Hepatocyte (in vitro differentiated cells): ENCODE measurements at regions not wholly inside any gene's neighbourhood (a gene's known extent, or its start where the extent isn't known, plus 50 kb on each side); places are given as distances from the start of the nearest gene placed in this dataset.
"Not testable (repeated sequence)": the region's sequence is repeated elsewhere in the genome, so short reads cannot be mapped to it uniquely, and the experiment has no call there.

ENCODE experiments used
- DNase-seq: peaks from one replicate; pipeline ENCODE4 v3.0.0-alpha.2; 2016; ENCODE audit warnings: low spot score
- H2AFZ ChIP-seq: fragments of 200-600 bp; sonication (generic); 2 replicates; pipeline ENCODE4 v1.6.0; 2016; ENCODE audit warnings: antibody characterized with exemption, mild to moderate bottlenecking
- H3K27ac ChIP-seq: fragments of 200-600 bp; sonication (generic); 2 replicates; pipeline ENCODE4 v1.5.1; 2016; ENCODE audit warnings: mild to moderate bottlenecking
- H3K27me3 ChIP-seq: fragments of 200-600 bp; sonication (generic); 2 replicates; pipeline ENCODE4 v1.6.1; 2016
- H3K36me3 ChIP-seq: fragments of 200-600 bp; sonication (generic); replicated peaks from 2 replicates; pipeline ENCODE4 v1.5.1; 2016; ENCODE audit warnings: low read depth; ENCODE audit not compliant: insufficient read depth
- H3K4me1 ChIP-seq: fragments of 200-600 bp; sonication (generic); 2 replicates; pipeline ENCODE4 v1.5.1; 2016; ENCODE audit warnings: mild to moderate bottlenecking, moderate library complexity; ENCODE audit not compliant: insufficient read depth
- H3K4me2 ChIP-seq: fragments of 200-600 bp; sonication (generic); 2 replicates; pipeline ENCODE4 v1.6.0; 2016
- H3K4me3 ChIP-seq: fragments of 200-600 bp; sonication (generic); 2 replicates; pipeline ENCODE4 v1.5.1; 2016; ENCODE audit warnings: mild to moderate bottlenecking
- H3K79me2 ChIP-seq: fragments of 200-600 bp; sonication (generic); 2 replicates; pipeline ENCODE4 v1.6.0; 2017; ENCODE audit warnings: mild to moderate bottlenecking
- H3K9me2 ChIP-seq: fragments of 200-600 bp; sonication (generic); replicated peaks from 2 replicates; pipeline ENCODE4 v1.6.0; 2017; ENCODE audit warnings: mild to moderate bottlenecking; ENCODE audit not compliant: insufficient read depth
- H3K9me3 ChIP-seq: fragments of 200-600 bp; sonication (generic); 2 replicates; pipeline ENCODE4 v1.5.1; 2016; ENCODE audit warnings: low read depth, mild to moderate bottlenecking
- H4K20me1 ChIP-seq: fragments of 200-600 bp; sonication (generic); 2 replicates; pipeline ENCODE4 v1.6.0; 2016; ENCODE audit warnings: mild to moderate bottlenecking; ENCODE audit not compliant: insufficient read depth, poor library complexity, severe bottlenecking
- EZH2 ChIP-seq: fragments of 200-600 bp; sonication (generic); IDR thresholded peaks from 2 replicates; pipeline ENCODE4 v1.6.1; 2016; ENCODE audit warnings: antibody characterized with exemption, mild to moderate bottlenecking, borderline replicate concordance
- EZH2phosphoT487 ChIP-seq: fragments of 200-600 bp; sonication (generic); IDR thresholded peaks from one replicate; pipeline ENCODE4 v1.6.1; 2018; ENCODE audit warnings: antibody characterized with exemption, mild to moderate bottlenecking, low read depth, moderate library complexity; ENCODE audit not compliant: unreplicated experiment, severe bottlenecking
- WGBS: methylation state at CpG from one replicate; pipeline ENCODE4 v1.1.6; 2016; ENCODE audit warnings: low lambda C conversion rate; ENCODE audit errors: missing lambda C conversion rate; 5-methylcytosine and 5-hydroxymethylcytosine counted together
- TF ChIP-seq, protein P1 (sequence below): fragments of 200-600 bp; sonication (generic); IDR thresholded peaks from 2 replicates; pipeline ENCODE4 v1.5.1; 2016; ENCODE audit warnings: antibody characterized with exemption, mild to moderate bottlenecking; ENCODE audit not compliant: poor library complexity

DNA sequence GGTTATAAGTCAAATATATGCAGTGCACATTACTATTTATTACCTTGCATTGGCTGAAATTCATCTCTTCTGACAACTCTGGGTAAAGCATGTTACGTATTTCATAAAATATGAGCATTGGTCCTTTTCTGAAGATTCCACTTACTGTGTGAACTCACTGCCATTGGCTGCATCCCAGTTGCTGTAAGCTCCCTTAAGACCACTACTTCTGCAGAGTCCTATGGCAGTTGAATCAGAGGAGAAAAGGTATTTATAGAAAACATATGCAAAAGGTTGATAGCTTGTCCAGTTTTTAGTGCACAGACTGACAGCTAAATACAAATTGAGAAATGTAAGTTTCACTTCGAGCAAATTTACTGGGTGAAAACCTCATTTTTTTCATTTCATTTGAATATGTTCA, 394.6 kb upstream of the ARRDC3 start:
- Histone ChIP-seq H3K9me3 (no peaks in the 10 kb centered on the region), H3K36me3 (no peaks in the 10 kb centered on the region), H3K27me3 (no peaks in the 10 kb centered on the region), H3K9me2 (no peaks in the 10 kb centered on the region), H3K4me2 (no peak overlapping the region), H2AFZ (no peak overlapping the region), H3K79me2 (no peaks in the 10 kb centered on the region), H4K20me1 (no peaks in the 10 kb centered on the region), H3K4me3 (no peak overlapping the region), H3K27ac (no peak overlapping the region), H3K4me1 (no peaks in the 10 kb centered on the region)
- 75% methylated on average over 2 of the region's 2 CpGs for WGBS
- no peak for TF ChIP-seq EZH2
- DNase-seq, result no peak

DNA sequence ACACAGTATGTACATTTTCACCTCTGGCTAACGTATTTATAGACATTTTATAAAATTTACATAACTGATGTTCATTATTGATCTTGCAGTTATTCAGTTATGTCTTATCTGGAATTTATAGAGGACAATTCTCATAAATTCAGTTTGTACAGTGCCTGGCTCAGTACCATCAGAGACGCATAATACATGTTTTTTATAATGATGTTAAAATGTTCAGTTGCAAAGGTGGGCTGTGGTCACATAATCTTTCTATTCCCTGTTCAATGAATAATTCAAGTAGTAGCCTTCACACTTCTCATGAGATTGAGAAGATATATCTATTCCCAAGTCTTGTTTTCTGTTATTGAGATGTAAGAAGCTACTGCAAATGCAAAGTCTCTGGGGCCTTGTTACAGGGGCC, 393.1 kb upstream of the ARRDC3 start:
- Histone ChIP-seq H3K27me3 (no peaks in the 10 kb centered on the region), H3K4me3 (no peak overlapping the region), H3K4me1 (no peaks in the 10 kb centered on the region), H4K20me1 (no peaks in the 10 kb centered on the region), H2AFZ (no peak overlapping the region), H3K4me2 (no peak overlapping the region), H3K27ac (no peak overlapping the region), H3K36me3 (no peaks in the 10 kb centered on the region), H3K79me2 (no peaks in the 10 kb centered on the region), H3K9me3 (no peaks in the 10 kb centered on the region), H3K9me2 (no peaks in the 10 kb centered on the region)
- TF ChIP-seq EZH2 (no peak), EZH2phosphoT487 (no peak)
- TF ChIP-seq, protein P1, sequence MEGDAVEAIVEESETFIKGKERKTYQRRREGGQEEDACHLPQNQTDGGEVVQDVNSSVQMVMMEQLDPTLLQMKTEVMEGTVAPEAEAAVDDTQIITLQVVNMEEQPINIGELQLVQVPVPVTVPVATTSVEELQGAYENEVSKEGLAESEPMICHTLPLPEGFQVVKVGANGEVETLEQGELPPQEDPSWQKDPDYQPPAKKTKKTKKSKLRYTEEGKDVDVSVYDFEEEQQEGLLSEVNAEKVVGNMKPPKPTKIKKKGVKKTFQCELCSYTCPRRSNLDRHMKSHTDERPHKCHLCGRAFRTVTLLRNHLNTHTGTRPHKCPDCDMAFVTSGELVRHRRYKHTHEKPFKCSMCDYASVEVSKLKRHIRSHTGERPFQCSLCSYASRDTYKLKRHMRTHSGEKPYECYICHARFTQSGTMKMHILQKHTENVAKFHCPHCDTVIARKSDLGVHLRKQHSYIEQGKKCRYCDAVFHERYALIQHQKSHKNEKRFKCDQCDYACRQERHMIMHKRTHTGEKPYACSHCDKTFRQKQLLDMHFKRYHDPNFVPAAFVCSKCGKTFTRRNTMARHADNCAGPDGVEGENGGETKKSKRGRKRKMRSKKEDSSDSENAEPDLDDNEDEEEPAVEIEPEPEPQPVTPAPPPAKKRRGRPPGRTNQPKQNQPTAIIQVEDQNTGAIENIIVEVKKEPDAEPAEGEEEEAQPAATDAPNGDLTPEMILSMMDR, result no peak
- DNase-seq, result no peak
- 82% methylated on average over 2 of the region's 2 CpGs for WGBS

DNA sequence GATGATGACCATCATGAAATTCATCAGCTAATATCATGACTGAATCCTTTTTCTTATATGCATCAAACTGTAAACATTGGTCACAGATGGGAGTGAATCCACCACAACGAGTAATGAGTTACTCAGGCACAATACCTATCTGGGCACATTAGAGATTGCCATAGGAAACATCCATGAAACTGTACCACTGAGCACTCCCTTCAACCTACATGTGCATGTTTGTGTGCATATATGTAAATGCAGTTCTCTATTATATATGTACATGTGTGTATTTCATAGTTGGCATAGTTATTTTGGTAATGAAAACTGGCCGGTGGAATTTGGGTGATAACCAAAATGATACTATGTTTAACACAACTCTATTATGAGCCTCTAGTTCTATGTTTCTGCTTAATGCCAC, 387.3 kb upstream of the ARRDC3 start:
- H4K20me1 ChIP-seq, result no peaks in the 10 kb centered on the region
- no peak overlapping the region for H2AFZ ChIP-seq
- no peak overlapping the region for H3K4me2 ChIP-seq
- no peaks in the 10 kb centered on the region for H3K36me3 ChIP-seq
- DNase-seq, result no peak
- H3K4me3 ChIP-seq, result no peak overlapping the region
- no peaks in the 10 kb centered on the region for H3K9me3 ChIP-seq
- WGBS, result 87% methylated on average over 2 of the region's 2 CpGs
- no peak overlapping the region for H3K27ac ChIP-seq
- no peaks in the 10 kb centered on the region for H3K4me1 ChIP-seq
- no peaks in the 10 kb centered on the region for H3K27me3 ChIP-seq
- TF ChIP-seq EZH2 (no peak), EZH2phosphoT487 (no peak)
- TF ChIP-seq, protein P1, result no peak
- H3K9me2 ChIP-seq, result no peaks in the 10 kb centered on the region
- no peaks in the 10 kb centered on the region for H3K79me2 ChIP-seq

DNA sequence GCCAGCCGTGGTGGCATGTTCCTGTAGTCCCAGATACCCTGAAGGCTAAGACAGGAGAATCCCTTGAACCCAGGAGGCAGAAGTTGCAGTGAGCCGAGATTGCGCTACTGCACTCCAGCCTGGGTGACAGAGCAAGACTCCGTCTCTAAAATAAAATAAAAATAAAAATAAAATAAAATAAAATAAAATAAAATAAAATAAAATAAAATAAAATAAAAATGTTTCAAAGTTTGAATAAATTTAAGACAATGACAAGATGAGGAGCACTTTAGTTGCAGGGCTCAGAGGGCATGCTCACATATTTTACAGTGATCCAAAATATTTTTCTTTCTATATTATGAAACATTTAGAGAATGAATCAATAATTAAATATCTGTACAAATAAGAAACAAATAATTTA, 374.3 kb upstream of the ARRDC3 start:
- H3K36me3 ChIP-seq, H3K79me2 ChIP-seq, H3K9me3 ChIP-seq, H4K20me1 ChIP-seq, H3K4me1 ChIP-seq, H3K27ac ChIP-seq, DNase-seq, H3K4me3 ChIP-seq, H3K9me2 ChIP-seq, H3K27me3 ChIP-seq, H2AFZ ChIP-seq, H3K4me2 ChIP-seq: not testable (repeated sequence)
- WGBS, result 90% methylated on average over 4 of the region's 4 CpGs

GRCh38 chr5:91754990-91755389, 371.9 kb upstream of the ARRDC3 start:
- TF ChIP-seq EZH2 (no peak), EZH2phosphoT487 (no peak)
- TF ChIP-seq, protein P1, result no peak
- Histone ChIP-seq H3K36me3 (no peaks in the 10 kb centered on the region), H3K9me3 (no peaks in the 10 kb centered on the region), H3K79me2 (no peaks in the 10 kb centered on the region), H2AFZ (no peak overlapping the region), H3K4me3 (no peak overlapping the region), H3K27me3 (no peaks in the 10 kb centered on the region), H4K20me1 (no peaks in the 10 kb centered on the region), H3K9me2 (no peaks in the 10 kb centered on the region), H3K27ac (no peak overlapping the region), H3K4me2 (no peak overlapping the region), H3K4me1 (no peaks in the 10 kb centered on the region)
- WGBS, result 82% methylated on average over 1 of the region's 1 CpG
- DNase-seq, result no peak

- not testable (repeated sequence) for H3K9me3 ChIP-seq, H3K9me2 ChIP-seq, DNase-seq, H3K36me3 ChIP-seq, H3K4me1 ChIP-seq, H3K79me2 ChIP-seq, H4K20me1 ChIP-seq, H3K27ac ChIP-seq, H3K4me3 ChIP-seq, H3K27me3 ChIP-seq, H2AFZ ChIP-seq, H3K4me2 ChIP-seq
- 60% methylated on average over 5 of the region's 5 CpGs for WGBS
Observed at GRCh38 chr5:91744470-91744869, 361.4 kb upstream of the ARRDC3 start.
